ENCODE measurements at regions not wholly inside any gene's neighbourhood (a gene's known extent, or its start where the extent isn't known, plus 50 kb on each side); places are given as distances from the start of the nearest gene placed in this dataset.

- intact Hi-C loops (cut with micrococcal nuclease; ENCODE audit: unreplicated experiment) = no loop called here
- no peaks in the 10 kb centered on the region for H3K9me3 ChIP-seq (replicated peaks; ENCODE audit: control insufficient read depth, insufficient read depth, low read length)
- no peaks in the 10 kb centered on the region for H3K4me1 ChIP-seq (ENCODE audit: control insufficient read depth, insufficient read depth, low read length)
- no peaks in the 10 kb centered on the region for H4K20me1 ChIP-seq (ENCODE audit: control insufficient read depth, insufficient read depth)
- no peak for FAIRE-seq
- no peak overlapping the region for H2AFZ ChIP-seq (ENCODE audit: control insufficient read depth, low read depth, low read length)
- no peak overlapping the region for H3K9ac ChIP-seq (ENCODE audit: control insufficient read depth, insufficient read depth, low read length)
- no peak overlapping the region for H3K27ac ChIP-seq (ENCODE audit: control insufficient read depth, insufficient read depth)
- H3K36me3 ChIP-seq (ENCODE audit: control insufficient read depth in 2 of 2, insufficient read depth in 2 of 2, low read length in 1 of 2) = no peaks in the 10 kb centered on the region
- ATAC-seq = no peak
- no peaks in the 10 kb centered on the region for H3K27me3 ChIP-seq (replicated peaks in 1 of 2; ENCODE audit: control insufficient read depth in 2 of 2, insufficient read depth in 2 of 2, low read length in 1 of 2)
- ChIA-PET CTCF (no interaction called here), RAD21 (ENCODE audit: unreplicated experiment) (no interaction called here), POLR2A (no interaction called here), SMC1A (ENCODE audit: uncharacterized antibody, unreplicated experiment) (no interaction called here)
- TF ChIP-seq JUNB (IDR thresholded peaks at IDR 0.05) (no peak), REST (IDR thresholded peaks at IDR 0.05; ENCODE audit: low read depth, low read length) (no peak), POLR2AphosphoS2 (IDR thresholded peaks at IDR 0.05; ENCODE audit: low read depth, low read length) (no peak), EP300 (IDR thresholded peaks at IDR 0.05; ENCODE audit: borderline replicate concordance in 1 of 2, control insufficient read depth in 1 of 2, low read depth in 2 of 2, low read length in 2 of 2) (no peak), ZNF24 (IDR thresholded peaks at IDR 0.05) (no peak), ZBED1 (IDR thresholded peaks at IDR 0.05; ENCODE audit: borderline replicate concordance) (no peak), SIN3A (IDR thresholded peaks at IDR 0.05; ENCODE audit: low read depth, low read length) (no peak), HSF1 (IDR thresholded peaks at IDR 0.05; ENCODE audit: low read depth, low read length) (no peak), MYB (IDR thresholded peaks at IDR 0.05; ENCODE audit: borderline replicate concordance, low read depth, low read length) (no peak), NRF1 (conservative IDR thresholded peaks at IDR 0.05; ENCODE audit: low read depth, low read length) (no peak), RFX5 (IDR thresholded peaks at IDR 0.05; ENCODE audit: low read depth, low read length) (no peak), TCF7 (IDR thresholded peaks at IDR 0.05; ENCODE audit: borderline replicate concordance) (no peak), TCF12 (IDR thresholded peaks at IDR 0.05; ENCODE audit: low read depth, low read length) (no peak), KAT2A (conservative IDR thresholded peaks at IDR 0.05; ENCODE audit: control insufficient read depth, low read depth, low read length) (no peak), IKZF2 (IDR thresholded peaks at IDR 0.05) (no peak)
- H3K4me2 ChIP-seq (ENCODE audit: control insufficient read depth, insufficient read depth) = no peak overlapping the region
- BruUV-seq (replicated peaks) = no TSS peak
- no peaks in the 10 kb centered on the region for H3K79me2 ChIP-seq (ENCODE audit: control insufficient read depth, insufficient read depth, low read length)
- in situ Hi-C loops (cut with MboI) = no loop called here
- DNase-seq (ENCODE audit: low read depth, low spot score) = no peak
- H3K4me3 ChIP-seq = no peak overlapping the region
- 4% methylated on average over 1 of the region's 1 CpG for WGBS (ENCODE audit: insufficient coverage, insufficient replicate concordance, low lambda C conversion rate, missing lambda C conversion rate)
These were observed 223.7 kb upstream of the USP25 start for GRCh38 chr21:15506086-15506485.
